GM23248 (cell line): ENCODE measurements at regions not wholly inside any gene's neighbourhood (a gene's known extent, or its start where the extent isn't known, plus 50 kb on each side); places are given as distances from the start of the nearest gene placed in this dataset.

Source experiments
- DNase-seq: peaks from one replicate; pipeline ENCODE4 v3.0.0-alpha.2; 2015
- H2AFZ ChIP-seq: fragments of 200-600 bp; sonication (generic); 2 replicates; pipeline ENCODE4 v1.6.1; 2016; ENCODE audit warnings: antibody characterized with exemption
- H3F3A ChIP-seq: fragments of 200-600 bp; sonication (generic); 2 replicates; pipeline ENCODE4 v1.6.1; 2016; ENCODE audit warnings: mild to moderate bottlenecking, antibody characterized with exemption, mixed run types; ENCODE audit not compliant: insufficient read depth
- H3K27ac ChIP-seq: fragments of 200-600 bp; sonication (generic); 2 replicates; pipeline ENCODE4 v1.5.1; 2016; ENCODE audit warnings: mild to moderate bottlenecking
- H3K27me3 ChIP-seq: fragments of 200-600 bp; sonication (generic); replicated peaks from 2 replicates; pipeline ENCODE4 v1.6.1; 2016; ENCODE audit warnings: mild to moderate bottlenecking; ENCODE audit not compliant: insufficient read depth
- H3K36me3 ChIP-seq: fragments of 200-600 bp; sonication (generic); 2 replicates; pipeline ENCODE4 v1.6.1; 2016; ENCODE audit warnings: low read depth, mild to moderate bottlenecking
- H3K4me1 ChIP-seq: fragments of 200-600 bp; sonication (generic); 2 replicates; pipeline ENCODE4 v1.6.1; 2016; ENCODE audit warnings: mild to moderate bottlenecking; ENCODE audit not compliant: insufficient read depth
- H3K4me2 ChIP-seq: fragments of 200-600 bp; sonication (generic); one replicate; pipeline ENCODE4 v1.6.1; 2016; ENCODE audit warnings: mild to moderate bottlenecking; ENCODE audit not compliant: unreplicated experiment
- H3K4me3 ChIP-seq: fragments of 200-600 bp; sonication (generic); 2 replicates; pipeline ENCODE4 v1.5.1; 2016; ENCODE audit warnings: mild to moderate bottlenecking
- H3K79me2 ChIP-seq: fragments of 200-600 bp; sonication (generic); 2 replicates; pipeline ENCODE4 v1.6.1; 2016; ENCODE audit warnings: mild to moderate bottlenecking; ENCODE audit not compliant: insufficient read depth
- H3K9ac ChIP-seq: fragments of 200-600 bp; sonication (generic); 2 replicates; pipeline ENCODE4 v1.6.1; 2016; ENCODE audit warnings: mild to moderate bottlenecking
- H3K9me2 ChIP-seq: fragments of 200-600 bp; sonication (generic); 2 replicates; pipeline ENCODE4 v1.6.1; 2016; ENCODE audit warnings: mixed run types, mild to moderate bottlenecking, moderate library complexity; ENCODE audit not compliant: insufficient read depth
- H3K9me3 ChIP-seq: fragments of 200-600 bp; sonication (generic); one replicate; pipeline ENCODE4 v1.6.1; 2017; ENCODE audit warnings: low read depth
- H4K20me1 ChIP-seq: fragments of 200-600 bp; sonication (generic); 2 replicates; pipeline ENCODE4 v1.6.0; 2016; ENCODE audit not compliant: insufficient read depth
- EZH2 ChIP-seq: fragments of 200-600 bp; sonication (generic); IDR thresholded peaks from 2 replicates; pipeline ENCODE4 v1.6.1; 2018; ENCODE audit warnings: antibody characterized with exemption, mild to moderate bottlenecking; ENCODE audit not compliant: insufficient read depth, poor library complexity, severe bottlenecking
- EZH2phosphoT487 ChIP-seq: fragments of 200-600 bp; sonication (generic); IDR thresholded peaks from 2 replicates; pipeline ENCODE4 v1.6.1; 2018; ENCODE audit warnings: antibody characterized with exemption, moderate library complexity, mild to moderate bottlenecking, low read depth; ENCODE audit not compliant: insufficient read depth
- WGBS, 2 experiments: methylation state at CpG; one replicate each; pipeline ENCODE4 v1.1.6; 2015 to 2017; ENCODE audit warnings: low lambda C conversion rate in 2 of 2, low coverage in 1 of 2; ENCODE audit errors: missing lambda C conversion rate in 2 of 2; 5-methylcytosine and 5-hydroxymethylcytosine counted together
- in situ Hi-C: fragments of 300-500 bp; cut with MboI; formaldehyde crosslinking; loops from 2 replicates; pipeline ENCODE4 v1.15.0; 2020

- Histone ChIP-seq H3K9me3 (no peaks in the 10 kb centered on the region), H3K27me3 (no peaks in the 10 kb centered on the region), H3K79me2 (no peaks in the 10 kb centered on the region), H3K9me2 (no peaks in the 10 kb centered on the region), H3K4me2 (no peak overlapping the region), H3K4me3 (no peak overlapping the region), H3K36me3 (no peaks in the 10 kb centered on the region), H4K20me1 (no peaks in the 10 kb centered on the region), H2AFZ (no peak overlapping the region), H3K27ac (no peak overlapping the region), H3K4me1 (no peaks in the 10 kb centered on the region), H3F3A (no peaks in the 10 kb centered on the region), H3K9ac (no peak overlapping the region)
- in situ Hi-C loops = no loop called here
- TF ChIP-seq EZH2 (no peak), EZH2phosphoT487 (no peak)
- DNase-seq = no peak
- WGBS, 2 experiments = 99 to 100% methylated on average over 3 of the region's 3 CpGs
Observed at GRCh38 chr3:174425422-174425821, 433.7 kb upstream of the NAALADL2 start.

- no peaks in the 10 kb centered on the region for H3K36me3 ChIP-seq
- H3K4me1 ChIP-seq = no peaks in the 10 kb centered on the region
- no peaks in the 10 kb centered on the region for H4K20me1 ChIP-seq
- no peak overlapping the region for H3K9ac ChIP-seq
- no peaks in the 10 kb centered on the region for H3K27me3 ChIP-seq
- WGBS, 2 experiments = 66 to 69% methylated on average over 2 of the region's 2 CpGs
- H3K9me3 ChIP-seq = no peaks in the 10 kb centered on the region
- in situ Hi-C loops = no loop called here
- H3K9me2 ChIP-seq = no peaks in the 10 kb centered on the region
- no peak for TF ChIP-seq EZH2phosphoT487
- TF ChIP-seq EZH2 = no peak
- no peak overlapping the region for H3K4me2 ChIP-seq
- no peak overlapping the region for H2AFZ ChIP-seq
- no peaks in the 10 kb centered on the region for H3K79me2 ChIP-seq
- H3K27ac ChIP-seq = no peak overlapping the region
- H3F3A ChIP-seq = no peaks in the 10 kb centered on the region
- no peak for DNase-seq
- H3K4me3 ChIP-seq = no peak overlapping the region
Observed at GRCh38 chr3:174430986-174431385, 428.1 kb upstream of the NAALADL2 start.

- Histone ChIP-seq H3K9ac (no peak overlapping the region), H3K4me3 (no peak overlapping the region), H3K9me3 (no peaks in the 10 kb centered on the region), H2AFZ (no peak overlapping the region), H3K4me2 (no peak overlapping the region), H3F3A (no peaks in the 10 kb centered on the region), H3K36me3 (no peaks in the 10 kb centered on the region), H3K27ac (no peak overlapping the region), H3K79me2 (no peaks in the 10 kb centered on the region), H3K9me2 (no peaks in the 10 kb centered on the region), H4K20me1 (no peaks in the 10 kb centered on the region), H3K4me1 (no peaks in the 10 kb centered on the region), H3K27me3 (no peaks in the 10 kb centered on the region)
- in situ Hi-C loops = no loop called here
- DNase-seq = peak; percentile 3
- no peak for TF ChIP-seq EZH2
- no peak for TF ChIP-seq EZH2phosphoT487
- 92 to 95% methylated on average over 2 of the region's 2 CpGs for WGBS, 2 experiments
Observed at GRCh38 chr3:174431717-174432116, 427.4 kb upstream of the NAALADL2 start.

GRCh38 chr3:174436367-174436766 is 422.8 kb upstream of the NAALADL2 start:
- Histone ChIP-seq H2AFZ (no peak overlapping the region), H3K27ac (no peak overlapping the region), H3K9ac (no peak overlapping the region), H3K79me2 (no peaks in the 10 kb centered on the region), H3K27me3 (no peaks in the 10 kb centered on the region), H3F3A (peaks cover 25% of the 10 kb centered on the region), H3K4me2 (no peak overlapping the region), H4K20me1 (no peaks in the 10 kb centered on the region), H3K36me3 (no peaks in the 10 kb centered on the region), H3K4me3 (no peak overlapping the region), H3K9me3 (no peaks in the 10 kb centered on the region), H3K9me2 (no peaks in the 10 kb centered on the region), H3K4me1 (peaks cover 15% of the 10 kb centered on the region)
- no peak for DNase-seq
- in situ Hi-C loops = no loop called here
- no peak for TF ChIP-seq EZH2
- TF ChIP-seq EZH2phosphoT487 = no peak
- 89 to 93% methylated on average over 1 of the region's 1 CpG for WGBS, 2 experiments

- Histone ChIP-seq H3K9ac (peak overlapping the region; percentile 96), H3K4me3 (peak overlapping the region; percentile 89), H3K9me2 (no peaks in the 10 kb centered on the region), H3K27ac (peak overlapping the region; percentile 100), H4K20me1 (no peaks in the 10 kb centered on the region), H3K36me3 (no peaks in the 10 kb centered on the region), H2AFZ (peak overlapping the region; percentile 81), H3K79me2 (peaks cover 16% of the 10 kb centered on the region), H3K4me2 (peak overlapping the region; percentile 100), H3F3A (peaks cover 38% of the 10 kb centered on the region), H3K4me1 (peaks cover 28% of the 10 kb centered on the region), H3K9me3 (no peaks in the 10 kb centered on the region), H3K27me3 (no peaks in the 10 kb centered on the region)
- peak; percentile 32 for DNase-seq
- WGBS, 2 experiments = 47 to 53% methylated on average over 5 of the region's 5 CpGs
- in situ Hi-C loops = no loop called here
- no peak for TF ChIP-seq EZH2phosphoT487
Observed at GRCh38 chr3:174438501-174439145, 420.5 kb upstream of the NAALADL2 start.
